ENCODE measurements at regions not wholly inside any gene's neighbourhood (a gene's known extent, or its start where the extent isn't known, plus 50 kb on each side); places are given as distances from the start of the nearest gene placed in this dataset.

- ChIA-PET RAD21 (ENCODE audit: unreplicated experiment) (no interaction called here), SMC1A (ENCODE audit: uncharacterized antibody, unreplicated experiment) (no interaction called here), CTCF (no interaction called here), POLR2A (no interaction called here)
- Histone ChIP-seq H3K4me3 (no peak overlapping the region), H3K9ac (ENCODE audit: control insufficient read depth, insufficient read depth, low read length) (no peak overlapping the region), H2AFZ (ENCODE audit: control insufficient read depth, low read depth, low read length) (no peak overlapping the region), H3K27me3 (replicated peaks in 1 of 2; ENCODE audit: control insufficient read depth in 2 of 2, insufficient read depth in 2 of 2, low read length in 1 of 2) (no peaks in the 10 kb centered on the region), H3K79me2 (ENCODE audit: control insufficient read depth, insufficient read depth, low read length) (no peaks in the 10 kb centered on the region), H3K4me1 (ENCODE audit: control insufficient read depth, insufficient read depth, low read length) (no peaks in the 10 kb centered on the region), H3K27ac (ENCODE audit: control insufficient read depth, insufficient read depth) (no peak overlapping the region), H4K20me1 (ENCODE audit: control insufficient read depth, insufficient read depth) (no peaks in the 10 kb centered on the region), H3K36me3 (ENCODE audit: control insufficient read depth in 2 of 2, insufficient read depth in 2 of 2, low read length in 1 of 2) (no peaks in the 10 kb centered on the region), H3K4me2 (ENCODE audit: control insufficient read depth, insufficient read depth) (no peak overlapping the region), H3K9me3 (replicated peaks; ENCODE audit: control insufficient read depth, insufficient read depth, low read length) (no peaks in the 10 kb centered on the region)
- TF ChIP-seq, protein P1, sequence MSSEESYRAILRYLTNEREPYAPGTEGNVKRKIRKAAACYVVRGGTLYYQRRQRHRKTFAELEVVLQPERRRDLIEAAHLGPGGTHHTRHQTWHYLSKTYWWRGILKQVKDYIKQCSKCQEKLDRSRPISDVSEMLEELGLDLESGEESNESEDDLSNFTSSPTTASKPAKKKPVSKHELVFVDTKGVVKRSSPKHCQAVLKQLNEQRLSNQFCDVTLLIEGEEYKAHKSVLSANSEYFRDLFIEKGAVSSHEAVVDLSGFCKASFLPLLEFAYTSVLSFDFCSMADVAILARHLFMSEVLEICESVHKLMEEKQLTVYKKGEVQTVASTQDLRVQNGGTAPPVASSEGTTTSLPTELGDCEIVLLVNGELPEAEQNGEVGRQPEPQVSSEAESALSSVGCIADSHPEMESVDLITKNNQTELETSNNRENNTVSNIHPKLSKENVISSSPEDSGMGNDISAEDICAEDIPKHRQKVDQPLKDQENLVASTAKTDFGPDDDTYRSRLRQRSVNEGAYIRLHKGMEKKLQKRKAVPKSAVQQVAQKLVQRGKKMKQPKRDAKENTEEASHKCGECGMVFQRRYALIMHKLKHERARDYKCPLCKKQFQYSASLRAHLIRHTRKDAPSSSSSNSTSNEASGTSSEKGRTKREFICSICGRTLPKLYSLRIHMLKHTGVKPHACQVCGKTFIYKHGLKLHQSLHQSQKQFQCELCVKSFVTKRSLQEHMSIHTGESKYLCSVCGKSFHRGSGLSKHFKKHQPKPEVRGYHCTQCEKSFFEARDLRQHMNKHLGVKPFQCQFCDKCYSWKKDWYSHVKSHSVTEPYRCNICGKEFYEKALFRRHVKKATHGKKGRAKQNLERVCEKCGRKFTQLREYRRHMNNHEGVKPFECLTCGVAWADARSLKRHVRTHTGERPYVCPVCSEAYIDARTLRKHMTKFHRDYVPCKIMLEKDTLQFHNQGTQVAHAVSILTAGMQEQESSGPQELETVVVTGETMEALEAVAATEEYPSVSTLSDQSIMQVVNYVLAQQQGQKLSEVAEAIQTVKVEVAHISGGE (CRISPR knock-in tag; IDR thresholded peaks at IDR 0.05), result no peak
- TF ChIP-seq BMI1 (IDR thresholded peaks at IDR 0.05; ENCODE audit: borderline replicate concordance) (no peak), ZBED1 (IDR thresholded peaks at IDR 0.05; ENCODE audit: borderline replicate concordance) (no peak), TBL1XR1 (IDR thresholded peaks at IDR 0.05; ENCODE audit: low read depth, low read length) (no peak), TAF1 (IDR thresholded peaks at IDR 0.05; ENCODE audit: borderline replicate concordance, low read depth, low read length) (no peak), SRF (IDR thresholded peaks at IDR 0.05; ENCODE audit: low read depth in 2 of 2, low read length in 2 of 2) (no peak), ZNF217 (IDR thresholded peaks at IDR 0.05) (no peak)
- in situ Hi-C loops (cut with MboI), result no loop called here
- intact Hi-C loops (cut with micrococcal nuclease; ENCODE audit: unreplicated experiment), result no loop called here
- WGBS (ENCODE audit: insufficient coverage, insufficient replicate concordance, low lambda C conversion rate, missing lambda C conversion rate), result 27% methylated on average over 2 of the region's 2 CpGs
- ATAC-seq, result no peak
- BruUV-seq (replicated peaks), result no TSS peak
- DNase-seq (ENCODE audit: low read depth, low spot score), result no peak
- no peak for FAIRE-seq
Measured at GRCh38 chr10:27599546-27599945, 95.4 kb downstream of the RAB18 start.
